Endothelial cell (in vitro differentiated cells): ENCODE measurements at regions not wholly inside any gene's neighbourhood (a gene's known extent, or its start where the extent isn't known, plus 50 kb on each side); places are given as distances from the start of the nearest gene placed in this dataset.
A peak's percentile ranks its signal among the peaks of the same experiment; 100 is the strongest.

ENCODE experiments used
- DNase-seq: peaks from one replicate; pipeline ENCODE4 v3.0.0; 2021; ENCODE audit warnings: low spot score
- H3K27ac Mint-ChIP-seq: one replicate; pipeline ENCODE4 v1.8.0; 2021; ENCODE audit warnings: mixed read lengths, inconsistent platforms; ENCODE audit not compliant: unreplicated experiment
- H3K27me3 Mint-ChIP-seq: one replicate; pipeline ENCODE4 v1.8.0; 2021; ENCODE audit warnings: mild to moderate bottlenecking, moderate library complexity, mixed read lengths, inconsistent platforms; ENCODE audit not compliant: unreplicated experiment
- H3K36me3 Mint-ChIP-seq: one replicate; pipeline ENCODE4 v1.8.0; 2021; ENCODE audit warnings: mild to moderate bottlenecking, low read depth, mixed read lengths, inconsistent platforms; ENCODE audit not compliant: unreplicated experiment
- H3K4me1 Mint-ChIP-seq: one replicate; pipeline ENCODE4 v1.8.0; 2021; ENCODE audit warnings: mild to moderate bottlenecking, mixed read lengths, inconsistent platforms; ENCODE audit not compliant: unreplicated experiment
- H3K4me3 Mint-ChIP-seq: one replicate; pipeline ENCODE4 v1.8.0; 2021; ENCODE audit warnings: mild to moderate bottlenecking, mixed read lengths, inconsistent platforms; ENCODE audit not compliant: unreplicated experiment
- H3K9me3 Mint-ChIP-seq: one replicate; pipeline ENCODE4 v1.8.0; 2021; ENCODE audit warnings: mixed read lengths, inconsistent platforms; ENCODE audit not compliant: unreplicated experiment
- CTCF ChIP-seq: fragments of 200-600 bp; sonication (generic); IDR thresholded peaks from one replicate; pipeline ENCODE4 v1.5.0; 2021; ENCODE audit warnings: antibody characterized with exemption; ENCODE audit not compliant: unreplicated experiment

GRCh38 chr9:118515947-118516346, 811.7 kb downstream of the TLR4 start:
- H3K27ac Mint-ChIP-seq = no peak overlapping the region
- TF ChIP-seq CTCF = no peak

GRCh38 chr9:118521261-118521660, 817.1 kb downstream of the TLR4 start:
- Mint-ChIP-seq H3K4me1 (no peaks in the 10 kb centered on the region), H3K9me3 (no peaks in the 10 kb centered on the region), H3K36me3 (no peaks in the 10 kb centered on the region), H3K27me3 (peaks cover 3% of the 10 kb centered on the region), H3K4me3 (no peak overlapping the region), H3K27ac (no peak overlapping the region)
- no peak for DNase-seq
- no peak for TF ChIP-seq CTCF

More at GRCh38 chr9:118515947-118516346, 811.7 kb downstream of the TLR4 start:
- Mint-ChIP-seq H3K9me3 (no peaks in the 10 kb centered on the region), H3K4me1 (no peaks in the 10 kb centered on the region), H3K27me3 (peaks cover 4% of the 10 kb centered on the region), H3K4me3 (no peak overlapping the region), H3K36me3 (no peaks in the 10 kb centered on the region)
- no peak for DNase-seq

GRCh38 chr9:118522093-118523028, 818.2 kb downstream of the TLR4 start:
- no peak overlapping the region for H3K27ac Mint-ChIP-seq
- no peak overlapping the region for H3K4me3 Mint-ChIP-seq
- TF ChIP-seq CTCF = peak; percentile 71
- H3K9me3 Mint-ChIP-seq = no peaks in the 10 kb centered on the region
- peaks cover 3% of the 10 kb centered on the region for H3K27me3 Mint-ChIP-seq
- H3K4me1 Mint-ChIP-seq = no peaks in the 10 kb centered on the region
- no peaks in the 10 kb centered on the region for H3K36me3 Mint-ChIP-seq
- peak; percentile 60 for DNase-seq

- Mint-ChIP-seq H3K9me3 (no peaks in the 10 kb centered on the region), H3K4me1 (peaks cover 4% of the 10 kb centered on the region), H3K4me3 (no peak overlapping the region), H3K27ac (no peak overlapping the region), H3K27me3 (no peaks in the 10 kb centered on the region), H3K36me3 (no peaks in the 10 kb centered on the region)
- TF ChIP-seq CTCF = no peak
- no peak for DNase-seq
Observed at GRCh38 chr9:118527261-118527660, 823.1 kb downstream of the TLR4 start.

GRCh38 chr9:118529210-118529609, 825.0 kb downstream of the TLR4 start:
- no peak for TF ChIP-seq CTCF
- no peak for DNase-seq
- no peak overlapping the region for H3K4me3 Mint-ChIP-seq
- H3K4me1 Mint-ChIP-seq = peaks cover 4% of the 10 kb centered on the region
- H3K9me3 Mint-ChIP-seq = no peaks in the 10 kb centered on the region
- no peak overlapping the region for H3K27ac Mint-ChIP-seq
- no peaks in the 10 kb centered on the region for H3K27me3 Mint-ChIP-seq
- H3K36me3 Mint-ChIP-seq = no peaks in the 10 kb centered on the region
